ENCODE measurements at regions not wholly inside any gene's neighbourhood (a gene's known extent, or its start where the extent isn't known, plus 50 kb on each side); places are given as distances from the start of the nearest gene placed in this dataset.

DNA sequence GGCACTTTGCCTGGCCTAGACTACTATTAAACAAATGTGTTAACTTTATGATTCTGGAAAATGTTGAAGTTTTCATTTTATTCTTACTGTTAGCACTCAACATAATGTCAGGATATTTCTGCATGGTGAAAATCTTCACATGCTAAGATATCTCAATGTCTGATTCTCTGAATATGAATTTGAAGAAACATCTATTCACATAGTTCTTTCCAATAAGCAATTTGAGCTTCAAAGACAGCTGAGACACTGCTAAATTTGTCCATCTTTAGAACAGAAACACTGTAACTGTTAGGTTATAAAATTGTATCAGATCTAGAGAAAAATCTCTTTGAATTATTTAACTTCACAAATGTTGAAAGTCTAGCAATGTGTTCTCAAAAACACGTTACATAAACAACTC lies 970.2 kb downstream of the PLOD2 start:
- Histone ChIP-seq H2BK120ac (ENCODE audit: insufficient read depth, low read length, poor library complexity) (no peak overlapping the region), H3K18ac (ENCODE audit: low read length) (no peak overlapping the region), H3K79me2 (ENCODE audit: control insufficient read depth, insufficient read depth, low read length, poor library complexity) (no peaks in the 10 kb centered on the region), H3K79me1 (ENCODE audit: low read length) (no peaks in the 10 kb centered on the region), H3K4me2 (ENCODE audit: low read length) (no peak overlapping the region), H3K4me1 (ENCODE audit: control insufficient read depth in 1 of 2, insufficient read depth in 2 of 2, low read length in 2 of 2) (no peaks in the 10 kb centered on the region), H3K23ac (ENCODE audit: low read length) (no peak overlapping the region), H4K12ac (ENCODE audit: low read depth, low read length) (no peak overlapping the region), H4K8ac (ENCODE audit: low read depth, low read length) (peak overlapping the region; percentile 47), H3K27me3 (ENCODE audit: insufficient read depth, low read length) (no peaks in the 10 kb centered on the region), H3K36me3 (ENCODE audit: control insufficient read depth in 1 of 2, insufficient read depth in 2 of 2, low read length in 2 of 2) (no peaks in the 10 kb centered on the region), H3K4me3 (ENCODE audit: low read depth, low read length) (no peak overlapping the region), H2AK5ac (ENCODE audit: low read length) (no peak overlapping the region), H3K9ac (ENCODE audit: low read length) (no peak overlapping the region), H3K9me3 (ENCODE audit: insufficient read depth, low read depth, low read length) (no peaks in the 10 kb centered on the region), H3K4ac (ENCODE audit: low read depth, low read length) (no peak overlapping the region), H4K91ac (ENCODE audit: low read depth, low read length) (no peak overlapping the region), H2BK5ac (ENCODE audit: low read depth, low read length, poor library complexity) (no peak overlapping the region), H2BK12ac (ENCODE audit: low read length) (no peak overlapping the region), H3K27ac (ENCODE audit: low read depth, low read length) (no peak overlapping the region), H3K14ac (ENCODE audit: low read length) (no peak overlapping the region), H2AFZ (ENCODE audit: insufficient read depth, low read length, poor library complexity) (no peak overlapping the region)
- WGBS (ENCODE audit: extremely low coverage, insufficient coverage, insufficient read length), result no CpG with 5 or more reads among the region's 1 CpG
- DNase-seq, result no peak

DNA sequence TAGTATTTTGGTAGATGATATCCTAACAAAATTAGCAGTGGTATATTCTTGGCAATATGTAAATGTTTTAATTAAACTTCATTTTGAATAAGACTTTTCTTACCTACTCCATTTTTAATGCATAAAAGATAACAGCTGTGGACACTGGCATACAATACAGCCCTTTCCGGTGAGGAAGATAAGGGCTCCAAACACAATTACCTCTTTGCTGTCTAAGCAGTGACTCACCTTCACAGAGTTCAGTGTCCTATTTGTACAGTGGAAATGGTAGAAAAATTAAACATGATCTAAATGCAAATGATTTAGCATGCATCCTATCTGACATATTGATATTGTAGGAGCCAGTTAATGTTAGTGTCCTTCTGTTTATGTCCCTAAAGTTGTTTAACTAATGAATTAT lies 969.4 kb downstream of the PLOD2 start:
- Histone ChIP-seq H3K36me3 (ENCODE audit: control insufficient read depth in 1 of 2, insufficient read depth in 2 of 2, low read length in 2 of 2) (no peaks in the 10 kb centered on the region), H3K27ac (ENCODE audit: low read depth, low read length) (no peak overlapping the region), H2AFZ (ENCODE audit: insufficient read depth, low read length, poor library complexity) (no peak overlapping the region), H2BK12ac (ENCODE audit: low read length) (no peak overlapping the region), H3K4ac (ENCODE audit: low read depth, low read length) (no peak overlapping the region), H3K9me3 (ENCODE audit: insufficient read depth, low read depth, low read length) (no peaks in the 10 kb centered on the region), H3K18ac (ENCODE audit: low read length) (no peak overlapping the region), H2BK120ac (ENCODE audit: insufficient read depth, low read length, poor library complexity) (no peak overlapping the region), H2AK5ac (ENCODE audit: low read length) (no peak overlapping the region), H3K4me1 (ENCODE audit: control insufficient read depth in 1 of 2, insufficient read depth in 2 of 2, low read length in 2 of 2) (no peaks in the 10 kb centered on the region), H3K27me3 (ENCODE audit: insufficient read depth, low read length) (no peaks in the 10 kb centered on the region), H3K79me2 (ENCODE audit: control insufficient read depth, insufficient read depth, low read length, poor library complexity) (no peaks in the 10 kb centered on the region), H3K14ac (ENCODE audit: low read length) (no peak overlapping the region), H4K8ac (ENCODE audit: low read depth, low read length) (no peak overlapping the region), H3K9ac (ENCODE audit: low read length) (no peak overlapping the region), H3K4me3 (ENCODE audit: low read depth, low read length) (no peak overlapping the region), H3K23ac (ENCODE audit: low read length) (no peak overlapping the region), H2BK5ac (ENCODE audit: low read depth, low read length, poor library complexity) (no peak overlapping the region), H3K79me1 (ENCODE audit: low read length) (no peaks in the 10 kb centered on the region), H4K12ac (ENCODE audit: low read depth, low read length) (no peak overlapping the region), H4K91ac (ENCODE audit: low read depth, low read length) (no peak overlapping the region), H3K4me2 (ENCODE audit: low read length) (no peak overlapping the region)
- WGBS (ENCODE audit: extremely low coverage, insufficient coverage, insufficient read length), result no CpG with 5 or more reads among the region's 1 CpG
- no peak for DNase-seq

DNA sequence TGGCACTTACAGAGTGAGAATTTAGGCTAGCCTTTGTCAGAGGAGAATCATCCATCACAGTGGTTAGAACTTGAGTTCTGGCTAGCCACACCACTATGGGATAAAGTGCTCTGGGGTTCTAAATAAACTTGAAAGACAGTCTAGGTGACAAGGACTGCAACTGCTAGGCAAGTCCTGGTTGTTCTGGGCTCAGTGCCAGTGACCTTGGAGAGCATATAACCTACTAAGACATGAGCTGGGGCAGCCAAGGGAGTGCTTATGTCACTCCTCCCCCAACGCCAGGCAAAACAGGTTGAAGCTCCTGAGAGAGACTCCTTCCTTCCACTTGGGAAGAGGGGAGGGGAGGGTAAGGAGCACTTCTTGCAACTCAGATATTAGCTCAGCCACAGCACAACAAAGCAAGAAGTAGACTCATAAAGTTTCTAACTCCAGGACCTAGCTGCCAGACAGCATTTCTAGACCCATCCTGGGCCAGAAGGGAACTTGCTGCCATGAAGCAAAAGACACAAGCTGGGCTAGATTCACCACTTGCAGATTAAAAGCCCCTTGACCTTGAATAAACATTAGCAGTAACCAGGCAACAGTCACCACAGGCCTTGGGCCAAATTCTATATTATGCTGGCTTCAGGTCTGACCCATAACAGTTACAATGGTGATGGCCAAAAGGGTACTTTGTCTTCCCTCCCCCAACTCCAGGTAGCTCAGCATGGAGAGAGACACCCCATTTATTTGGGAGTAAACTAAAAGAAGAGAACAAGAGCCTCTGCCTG lies 963.7 kb downstream of the PLOD2 start:
- Histone ChIP-seq H3K79me2 (ENCODE audit: control insufficient read depth, insufficient read depth, low read length, poor library complexity) (no peaks in the 10 kb centered on the region), H3K4ac (ENCODE audit: low read depth, low read length) (no peak overlapping the region), H2AFZ (ENCODE audit: insufficient read depth, low read length, poor library complexity) (no peak overlapping the region), H4K91ac (ENCODE audit: low read depth, low read length) (no peak overlapping the region), H3K9me3 (ENCODE audit: insufficient read depth, low read depth, low read length) (no peaks in the 10 kb centered on the region), H3K4me1 (ENCODE audit: control insufficient read depth in 1 of 2, insufficient read depth in 2 of 2, low read length in 2 of 2) (peaks cover 2% of the 10 kb centered on the region in 2 experiments), H2BK5ac (ENCODE audit: low read depth, low read length, poor library complexity) (no peak overlapping the region), H2AK5ac (ENCODE audit: low read length) (no peak overlapping the region), H3K4me2 (ENCODE audit: low read length) (no peak overlapping the region), H3K4me3 (ENCODE audit: low read depth, low read length) (no peak overlapping the region), H3K9ac (ENCODE audit: low read length) (no peak overlapping the region), H3K79me1 (ENCODE audit: low read length) (no peaks in the 10 kb centered on the region), H2BK12ac (ENCODE audit: low read length) (no peak overlapping the region), H3K27ac (ENCODE audit: low read depth, low read length) (no peak overlapping the region), H3K14ac (ENCODE audit: low read length) (no peak overlapping the region), H3K27me3 (ENCODE audit: insufficient read depth, low read length) (no peaks in the 10 kb centered on the region), H3K23ac (ENCODE audit: low read length) (no peak overlapping the region), H3K36me3 (ENCODE audit: control insufficient read depth in 1 of 2, insufficient read depth in 2 of 2, low read length in 2 of 2) (no peaks in the 10 kb centered on the region), H3K18ac (ENCODE audit: low read length) (no peak overlapping the region), H4K12ac (ENCODE audit: low read depth, low read length) (no peak overlapping the region), H4K8ac (ENCODE audit: low read depth, low read length) (no peak overlapping the region), H2BK120ac (ENCODE audit: insufficient read depth, low read length, poor library complexity) (no peak overlapping the region)
- DNase-seq, result no peak
- WGBS (ENCODE audit: extremely low coverage, insufficient coverage, insufficient read length), result no CpG with 5 or more reads among the region's 1 CpG

DNA sequence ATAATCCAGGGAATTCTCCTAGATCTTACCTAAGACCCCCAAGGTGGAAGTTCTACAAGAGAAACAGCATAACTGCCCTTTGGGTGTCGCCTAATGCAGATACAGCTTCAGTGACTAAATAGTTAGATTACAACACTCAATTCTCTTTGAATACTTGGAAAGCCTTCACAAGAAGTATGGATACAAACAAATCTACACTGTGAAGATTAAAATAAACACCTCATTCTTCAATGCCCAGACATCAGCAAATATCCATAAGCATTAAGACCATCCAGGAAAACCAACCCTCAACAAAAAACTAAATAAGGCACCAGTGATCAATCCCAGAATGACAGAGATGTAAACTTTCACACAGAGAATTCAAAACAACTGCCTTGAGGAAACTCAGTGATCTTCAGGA lies 963.2 kb downstream of the PLOD2 start:
- Histone ChIP-seq H3K36me3 (ENCODE audit: control insufficient read depth in 1 of 2, insufficient read depth in 2 of 2, low read length in 2 of 2) (no peaks in the 10 kb centered on the region), H3K27me3 (ENCODE audit: insufficient read depth, low read length) (no peaks in the 10 kb centered on the region), H2BK12ac (ENCODE audit: low read length) (no peak overlapping the region), H2AFZ (ENCODE audit: insufficient read depth, low read length, poor library complexity) (no peak overlapping the region), H4K8ac (ENCODE audit: low read depth, low read length) (no peak overlapping the region), H3K18ac (ENCODE audit: low read length) (no peak overlapping the region), H3K9me3 (ENCODE audit: insufficient read depth, low read depth, low read length) (no peaks in the 10 kb centered on the region), H3K27ac (ENCODE audit: low read depth, low read length) (no peak overlapping the region), H3K23ac (ENCODE audit: low read length) (no peak overlapping the region), H3K79me1 (ENCODE audit: low read length) (no peaks in the 10 kb centered on the region), H3K79me2 (ENCODE audit: control insufficient read depth, insufficient read depth, low read length, poor library complexity) (no peaks in the 10 kb centered on the region), H4K12ac (ENCODE audit: low read depth, low read length) (no peak overlapping the region), H3K4ac (ENCODE audit: low read depth, low read length) (no peak overlapping the region), H3K4me3 (ENCODE audit: low read depth, low read length) (no peak overlapping the region), H4K91ac (ENCODE audit: low read depth, low read length) (no peak overlapping the region), H3K14ac (ENCODE audit: low read length) (no peak overlapping the region), H2AK5ac (ENCODE audit: low read length) (no peak overlapping the region), H2BK5ac (ENCODE audit: low read depth, low read length, poor library complexity) (no peak overlapping the region), H3K9ac (ENCODE audit: low read length) (no peak overlapping the region), H3K4me1 (ENCODE audit: control insufficient read depth in 1 of 2, insufficient read depth in 2 of 2, low read length in 2 of 2) (peaks cover 2% of the 10 kb centered on the region in 2 experiments), H3K4me2 (ENCODE audit: low read length) (no peak overlapping the region), H2BK120ac (ENCODE audit: insufficient read depth, low read length, poor library complexity) (no peak overlapping the region)
- DNase-seq, result no peak
- no CpG with 5 or more reads among the region's 1 CpG for WGBS (ENCODE audit: extremely low coverage, insufficient coverage, insufficient read length)
